ENCODE measurements at regions not wholly inside any gene's neighbourhood (a gene's known extent, or its start where the extent isn't known, plus 50 kb on each side); places are given as distances from the start of the nearest gene placed in this dataset.

- Mint-ChIP-seq H3K27me3 (no peaks in the 10 kb centered on the region), H3K9me3 (peaks cover 0 to 8% (median 2%) of the 10 kb centered on the region in 7 donors), H3K27ac (no peak overlapping the region), H3K36me3 (no peaks in the 10 kb centered on the region), H3K4me1 (no peaks in the 10 kb centered on the region), H3K4me3 (no peak overlapping the region)
- H3K4me1 ChIP-seq (ENCODE audit: control insufficient read depth, insufficient read depth, low read length, poor library complexity, severe bottlenecking), result no peaks in the 10 kb centered on the region
- no peak overlapping the region for H3K4me3 ChIP-seq (ENCODE audit: low read depth, low read length)
- H3K36me3 ChIP-seq (ENCODE audit: control insufficient read depth, insufficient read depth, low read length), result no peaks in the 10 kb centered on the region
- DNase-seq (peak in 1 of 3 donors; percentile 0), ATAC-seq (ENCODE audit: low read depth in 2 of 2) (no peak)
- H3K27ac ChIP-seq (ENCODE audit: insufficient read depth, low read length, poor library complexity, severe bottlenecking), result no peak overlapping the region
- H3K27me3 ChIP-seq (ENCODE audit: control insufficient read depth, insufficient read depth, low read length), result no peaks in the 10 kb centered on the region
- no peaks in the 10 kb centered on the region for H3K9me3 ChIP-seq (ENCODE audit: control insufficient read depth in 2 of 2, low read length in 2 of 2)
Measured at GRCh38 chrX:144849141-144849540, 398.2 kb upstream of the SPANXN1 start.

GRCh38 chrX:144896323-144896722 lies 351.0 kb upstream of the SPANXN1 start:
- ATAC-seq (ENCODE audit: low read depth in 2 of 2) (no peak), DNase-seq (no peak)
- no peaks in the 10 kb centered on the region for H3K36me3 ChIP-seq (ENCODE audit: control insufficient read depth, insufficient read depth, low read length)
- H3K4me3 ChIP-seq (ENCODE audit: low read depth, low read length), result no peak overlapping the region
- H3K9me3 Mint-ChIP-seq, result peaks cover 0 to 6% (median 2%) of the 10 kb centered on the region in 7 donors
- H3K4me1 Mint-ChIP-seq, result no peaks in the 10 kb centered on the region
- H3K27me3 ChIP-seq (ENCODE audit: control insufficient read depth, insufficient read depth, low read length), result no peaks in the 10 kb centered on the region
- H3K27me3 Mint-ChIP-seq, result no peaks in the 10 kb centered on the region
- H3K36me3 Mint-ChIP-seq, result no peaks in the 10 kb centered on the region
- peaks cover 0 to 2% of the 10 kb centered on the region in 2 experiments for H3K9me3 ChIP-seq (ENCODE audit: control insufficient read depth in 2 of 2, low read length in 2 of 2)
- no peak overlapping the region for H3K4me3 Mint-ChIP-seq
- H3K27ac Mint-ChIP-seq, result no peak overlapping the region
- no peaks in the 10 kb centered on the region for H3K4me1 ChIP-seq (ENCODE audit: control insufficient read depth, insufficient read depth, low read length, poor library complexity, severe bottlenecking)
- no peak overlapping the region for H3K27ac ChIP-seq (ENCODE audit: insufficient read depth, low read length, poor library complexity, severe bottlenecking)

GRCh38 chrX:144901521-144901920 lies 345.8 kb upstream of the SPANXN1 start:
- H3K4me1 ChIP-seq (ENCODE audit: control insufficient read depth, insufficient read depth, low read length, poor library complexity, severe bottlenecking), result no peaks in the 10 kb centered on the region
- H3K27me3 ChIP-seq (ENCODE audit: control insufficient read depth, insufficient read depth, low read length), result no peaks in the 10 kb centered on the region
- no peak overlapping the region for H3K4me3 Mint-ChIP-seq
- no peaks in the 10 kb centered on the region for H3K9me3 ChIP-seq (ENCODE audit: control insufficient read depth in 2 of 2, low read length in 2 of 2)
- H3K27me3 Mint-ChIP-seq, result no peaks in the 10 kb centered on the region
- DNase-seq (no peak), ATAC-seq (ENCODE audit: low read depth in 2 of 2) (no peak)
- H3K36me3 Mint-ChIP-seq, result no peaks in the 10 kb centered on the region
- no peaks in the 10 kb centered on the region for H3K36me3 ChIP-seq (ENCODE audit: control insufficient read depth, insufficient read depth, low read length)
- H3K27ac ChIP-seq (ENCODE audit: insufficient read depth, low read length, poor library complexity, severe bottlenecking), result no peak overlapping the region
- peaks cover 0 to 5% (median 0%) of the 10 kb centered on the region in 7 donors for H3K9me3 Mint-ChIP-seq
- no peak overlapping the region for H3K27ac Mint-ChIP-seq
- no peaks in the 10 kb centered on the region for H3K4me1 Mint-ChIP-seq
- H3K4me3 ChIP-seq (ENCODE audit: low read depth, low read length), result no peak overlapping the region

GRCh38 chrX:144916785-144917184 lies 330.5 kb upstream of the SPANXN1 start:
- Histone ChIP-seq H3K4me1 (ENCODE audit: control insufficient read depth, insufficient read depth, low read length, poor library complexity, severe bottlenecking) (no peaks in the 10 kb centered on the region), H3K27me3 (ENCODE audit: control insufficient read depth, insufficient read depth, low read length) (no peaks in the 10 kb centered on the region), H3K4me3 (ENCODE audit: low read depth, low read length) (no peak overlapping the region), H3K9me3 (ENCODE audit: control insufficient read depth in 2 of 2, low read length in 2 of 2) (peaks cover 0 to 2% of the 10 kb centered on the region in 2 experiments), H3K27ac (ENCODE audit: insufficient read depth, low read length, poor library complexity, severe bottlenecking) (no peak overlapping the region), H3K36me3 (ENCODE audit: control insufficient read depth, insufficient read depth, low read length) (no peaks in the 10 kb centered on the region)
- DNase-seq, result no peak
- no peak overlapping the region for H3K4me3 Mint-ChIP-seq
- H3K27ac Mint-ChIP-seq, result no peak overlapping the region
- no peaks in the 10 kb centered on the region for H3K36me3 Mint-ChIP-seq
- no peaks in the 10 kb centered on the region for H3K4me1 Mint-ChIP-seq
- H3K9me3 Mint-ChIP-seq, result peaks cover 0 to 7% (median 2%) of the 10 kb centered on the region in 7 donors
- no peak for ATAC-seq (ENCODE audit: low read depth in 2 of 2)
- H3K27me3 Mint-ChIP-seq, result no peaks in the 10 kb centered on the region

- no peaks in the 10 kb centered on the region for H3K4me1 Mint-ChIP-seq
- H3K4me3 Mint-ChIP-seq, result no peak overlapping the region
- Histone ChIP-seq H3K4me3 (ENCODE audit: low read depth, low read length) (no peak overlapping the region), H3K36me3 (ENCODE audit: control insufficient read depth, insufficient read depth, low read length) (no peaks in the 10 kb centered on the region), H3K27ac (ENCODE audit: insufficient read depth, low read length, poor library complexity, severe bottlenecking) (no peak overlapping the region), H3K4me1 (ENCODE audit: control insufficient read depth, insufficient read depth, low read length, poor library complexity, severe bottlenecking) (no peaks in the 10 kb centered on the region), H3K9me3 (ENCODE audit: control insufficient read depth in 2 of 2, low read length in 2 of 2) (peaks cover 0 to 2% of the 10 kb centered on the region in 2 experiments), H3K27me3 (ENCODE audit: control insufficient read depth, insufficient read depth, low read length) (no peaks in the 10 kb centered on the region)
- ATAC-seq (ENCODE audit: low read depth in 2 of 2) (no peak), DNase-seq (no peak)
- no peaks in the 10 kb centered on the region for H3K36me3 Mint-ChIP-seq
- H3K27me3 Mint-ChIP-seq, result no peaks in the 10 kb centered on the region
- no peak overlapping the region for H3K27ac Mint-ChIP-seq
- H3K9me3 Mint-ChIP-seq, result peaks cover 0 to 5% (median 2%) of the 10 kb centered on the region in 7 donors
Measured at GRCh38 chrX:144918936-144919335, 328.4 kb upstream of the SPANXN1 start.

- peaks cover 0 to 14% (median 0%) of the 10 kb centered on the region in 7 donors for H3K9me3 Mint-ChIP-seq
- no peak for ATAC-seq (ENCODE audit: low read depth in 2 of 2)
Measured at GRCh38 chrX:144946666-144947065, 300.6 kb upstream of the SPANXN1 start.

More at GRCh38 chrX:144946666-144947065, 300.6 kb upstream of the SPANXN1 start:
- H3K27me3 ChIP-seq (ENCODE audit: control insufficient read depth, insufficient read depth, low read length), result no peaks in the 10 kb centered on the region
- H3K4me3 ChIP-seq (ENCODE audit: low read depth, low read length), result no peak overlapping the region
- H3K27ac ChIP-seq (ENCODE audit: insufficient read depth, low read length, poor library complexity, severe bottlenecking), result no peak overlapping the region
- no peaks in the 10 kb centered on the region for H3K36me3 ChIP-seq (ENCODE audit: control insufficient read depth, insufficient read depth, low read length)
- Mint-ChIP-seq H3K36me3 (no peaks in the 10 kb centered on the region), H3K4me1 (no peaks in the 10 kb centered on the region), H3K27ac (no peak overlapping the region), H3K4me3 (no peak overlapping the region), H3K27me3 (no peaks in the 10 kb centered on the region)
- DNase-seq, result no peak
- no peaks in the 10 kb centered on the region for H3K4me1 ChIP-seq (ENCODE audit: control insufficient read depth, insufficient read depth, low read length, poor library complexity, severe bottlenecking)
- peaks cover 0 to 1% of the 10 kb centered on the region in 2 experiments for H3K9me3 ChIP-seq (ENCODE audit: control insufficient read depth in 2 of 2, low read length in 2 of 2)

Measured in CD4-positive, CD25-positive, alpha-beta regulatory T cell (primary cell).